Heart left ventricle (tissue), 13 donors: ENCODE measurements at regions not wholly inside any gene's neighbourhood (a gene's known extent, or its start where the extent isn't known, plus 50 kb on each side); places are given as distances from the start of the nearest gene placed in this dataset.

Source experiments
- CTCF ChIP-seq, 12 donors: fragments of 200-600 bp; sonication (generic) in 4 of 12; IDR thresholded peaks; one replicate each; pipeline versions ENCODE4 v1.5.0 to v1.8.0; 2018 to 2022; ENCODE audit warnings: antibody characterized with exemption in 12 of 12, mild to moderate bottlenecking in 5 of 12
- POLR2A ChIP-seq, 2 donors: fragments of 450-650 bp; IDR thresholded peaks; one replicate each; pipeline ENCODE4 v1.6.1; 2017; ENCODE audit warnings: antibody characterized with exemption in 2 of 2, mild to moderate bottlenecking in 2 of 2, moderate library complexity in 2 of 2
- donor health status: ischemic (EF 13 %, LVEDD 7.1; RV severe dilation, severe dysfunction).
- donor health status: DM: no; HTN: yes; CAD: no.
- donor health status: DM: no; HTN: no; CAD: no.
- donor health status: ischemic (EF 25% LVEDD 6.9; RV normal size, moderate dysfunction).
- donor health status: ischemic (EF 25% LVEDD 5.7; RV mildly dilated, moderate dysfunction).
- donor health status: ischemic (EF 35%, LVEDD 5.7; RV mildly dilated, moderate dysfunction).
- donor health status: nonischemic (EF 11% LVEDD 7.7; RV severe dilation, severe dysfunction).
- donor health status: DM: yes; HTN: yes; CAD: no.
- donor health status: PGD.
- donor health status: ischemic (EF 29% LVEDD 5.4; RV normal size, mild dysfunction).
- donor health status: nonischemic (EF 23%, LVEDD 6.1; RV moderate dilation, normal function).

- TF ChIP-seq CTCF (IDR thresholded peaks at IDR 0.05), result no peak
- no peak for TF ChIP-seq POLR2A (IDR thresholded peaks at IDR 0.05)
Observed at GRCh38 chr1:118827207-118827606, 160.9 kb downstream of the TBX15 start.
